Activated T-cell treated with anti-CD3 and anti-CD28 coated beads, Interleukin-2, amount 50 U/mL, for 48 hours (primary cell): ENCODE measurements at regions not wholly inside any gene's neighbourhood (a gene's known extent, or its start where the extent isn't known, plus 50 kb on each side); places are given as distances from the start of the nearest gene placed in this dataset.

Experiments used
- DNase-seq, 2 experiments: peaks; one replicate each; pipeline ENCODE4 v3.0.0-alpha.2; 2020

DNA sequence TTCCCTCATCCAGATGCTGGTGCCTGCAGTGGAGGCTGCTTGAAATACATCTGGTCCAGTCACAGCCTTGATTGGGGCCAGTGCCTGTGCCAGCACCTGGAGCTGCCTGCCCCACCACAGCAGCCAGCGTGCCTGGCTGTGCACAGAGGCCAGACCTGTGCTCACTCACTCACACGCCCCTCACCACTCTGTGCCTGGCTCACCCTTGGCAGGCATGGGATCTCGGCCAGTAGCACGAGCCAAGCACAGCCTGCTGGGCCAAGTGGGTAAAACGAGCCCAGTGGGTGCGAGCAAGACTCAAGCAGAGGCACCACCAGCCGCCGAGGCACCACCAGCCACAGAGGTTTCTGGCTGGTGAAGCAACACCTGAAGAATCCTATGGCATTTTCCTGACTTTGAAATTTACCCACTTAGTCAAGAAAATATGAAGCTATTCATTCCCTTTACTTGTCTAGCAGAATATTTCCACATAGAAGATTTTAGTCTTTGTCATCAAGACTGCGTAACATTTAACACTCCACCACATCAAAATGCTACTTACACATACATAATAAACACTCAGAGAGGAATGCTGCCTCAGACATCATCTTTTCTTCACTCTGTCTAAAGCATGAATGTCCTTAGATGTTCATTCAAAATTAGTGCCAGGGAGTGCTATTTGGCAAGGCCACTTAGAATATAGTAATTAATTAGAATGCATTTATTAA, 424.3 kb upstream of the FAT3 start:
- DNase-seq: no peak

DNA sequence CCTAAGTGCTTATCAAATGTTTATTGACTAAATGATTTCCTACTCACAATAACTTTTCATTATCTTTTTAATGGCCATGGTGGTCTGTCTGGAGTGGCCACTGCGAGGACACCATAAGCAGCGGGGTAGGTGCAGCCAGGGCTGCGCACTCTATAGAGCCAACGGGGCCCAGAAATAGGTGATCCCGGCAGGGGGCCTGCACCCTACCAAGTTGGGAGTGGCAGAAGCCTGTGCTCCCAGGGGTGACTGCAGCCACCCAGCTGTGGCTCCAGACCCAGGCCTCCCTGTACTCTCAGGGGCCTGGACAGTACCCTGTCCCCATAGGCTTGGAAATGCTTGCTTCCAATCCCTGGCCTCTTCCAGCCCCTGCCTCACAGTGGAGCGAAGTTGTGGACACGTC, 426.4 kb upstream of the FAT3 start:
- DNase-seq: no peak

DNA sequence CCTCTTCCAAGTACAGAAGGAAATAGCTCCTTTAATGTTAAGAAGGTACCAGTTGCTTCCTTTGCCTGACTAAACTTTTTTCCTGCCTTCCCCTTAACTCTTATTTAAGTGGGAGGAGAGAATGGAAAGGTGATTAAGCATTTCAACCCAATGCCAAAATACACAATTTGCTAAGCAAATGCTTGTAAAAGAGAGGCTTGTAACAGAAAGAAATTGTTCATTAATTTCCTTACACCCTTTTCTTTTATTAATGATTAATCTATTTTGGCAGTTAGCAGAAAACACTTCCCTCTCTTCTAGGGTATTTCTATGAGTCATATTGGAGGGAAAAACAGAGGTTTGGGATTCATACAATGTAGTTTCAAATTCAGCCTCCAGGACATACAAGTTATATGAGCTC, 427.6 kb upstream of the FAT3 start:
- DNase-seq: no peak

DNA sequence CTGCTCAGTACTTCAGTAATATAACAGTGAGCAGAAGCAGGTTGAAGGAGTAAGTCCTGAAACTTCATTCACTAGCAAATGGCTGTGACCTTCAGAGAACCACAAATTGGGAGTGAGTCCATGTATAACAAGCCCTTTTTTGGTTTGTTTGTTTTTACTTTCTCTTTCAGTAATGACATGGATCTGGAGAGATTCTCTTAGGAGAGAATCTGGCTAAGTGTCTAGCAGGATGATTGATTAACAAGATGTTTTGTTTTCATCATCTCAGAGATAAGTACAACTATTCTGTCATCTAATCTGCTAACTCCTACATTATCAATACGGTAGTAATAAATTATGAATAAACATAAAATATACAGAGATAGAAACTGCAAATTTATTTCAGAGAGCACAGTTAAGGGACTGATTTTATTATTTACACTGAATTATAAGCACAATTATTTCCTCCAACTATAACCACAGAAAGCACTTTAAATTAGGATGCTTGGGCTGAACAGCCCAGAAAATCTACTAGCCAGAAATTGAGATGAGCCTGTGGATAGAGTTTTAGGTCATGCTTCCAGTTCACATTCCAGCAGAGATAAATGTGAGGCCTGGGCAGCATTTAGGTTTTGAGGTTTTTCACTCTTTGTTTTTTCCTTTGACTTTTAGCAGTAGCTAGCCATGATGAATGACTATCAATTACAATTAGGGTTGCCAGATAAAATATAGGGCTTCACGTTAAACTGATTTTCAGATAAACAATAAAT, 429.3 kb upstream of the FAT3 start:
- DNase-seq: no peak

DNA sequence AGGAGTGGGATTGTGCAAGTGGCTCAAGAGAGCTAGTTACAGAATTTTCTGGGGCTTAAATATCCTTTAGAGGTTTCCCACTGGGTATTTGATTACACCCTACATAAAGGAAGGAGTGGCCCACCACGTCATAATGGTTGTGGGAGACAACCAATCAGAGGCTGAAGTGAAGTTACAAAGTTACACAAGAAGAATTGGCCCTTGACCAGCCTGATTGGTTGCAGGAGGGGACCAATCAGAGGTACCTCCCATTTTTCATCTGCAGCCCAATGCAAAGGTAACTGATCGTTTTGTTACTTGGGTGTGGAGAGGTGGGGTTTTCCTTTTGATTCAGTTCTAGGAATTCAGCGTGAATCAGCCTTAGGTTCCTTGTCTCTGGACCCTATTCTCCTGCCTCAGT, 430.5 kb upstream of the FAT3 start:
- DNase-seq: no peak

DNA sequence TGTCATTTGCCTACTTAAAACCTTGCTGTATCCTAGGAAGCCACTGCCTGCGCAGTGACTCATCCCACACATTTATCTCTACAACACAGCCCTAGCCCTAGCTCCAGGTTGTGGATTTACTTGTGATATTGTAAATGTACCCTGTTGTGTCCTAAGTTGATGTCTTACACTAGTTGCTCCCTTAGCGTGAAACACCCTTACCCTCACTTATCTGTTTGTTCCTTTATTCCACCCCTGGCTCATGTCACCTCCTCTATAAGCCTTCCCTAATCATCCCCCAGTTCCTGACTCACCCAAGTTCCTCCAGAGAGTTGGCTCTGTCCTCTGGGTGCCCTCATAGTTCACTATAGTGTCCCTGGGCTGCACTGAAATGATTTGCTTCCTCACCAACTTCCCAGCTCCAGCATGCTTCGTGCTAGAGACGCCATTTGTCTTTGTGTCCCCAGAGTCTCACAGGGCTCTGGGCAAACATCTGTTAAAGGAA, 431.8 kb upstream of the FAT3 start:
- DNase-seq: no peak

DNA sequence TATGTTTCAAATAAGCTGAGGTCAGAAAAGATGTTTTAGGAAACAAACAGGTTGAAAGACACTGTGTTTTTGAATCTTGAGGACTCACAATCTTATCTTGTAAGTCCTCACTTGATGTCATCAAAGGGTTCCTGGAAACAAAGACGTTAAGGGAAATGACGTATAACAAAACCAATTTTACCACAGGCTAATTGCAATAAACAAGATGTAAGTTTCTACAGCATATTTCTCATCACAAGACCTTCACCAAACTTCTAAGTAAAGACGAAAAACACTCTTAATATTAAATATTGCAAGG, 433.5 kb upstream of the FAT3 start:
- DNase-seq: no peak

DNA sequence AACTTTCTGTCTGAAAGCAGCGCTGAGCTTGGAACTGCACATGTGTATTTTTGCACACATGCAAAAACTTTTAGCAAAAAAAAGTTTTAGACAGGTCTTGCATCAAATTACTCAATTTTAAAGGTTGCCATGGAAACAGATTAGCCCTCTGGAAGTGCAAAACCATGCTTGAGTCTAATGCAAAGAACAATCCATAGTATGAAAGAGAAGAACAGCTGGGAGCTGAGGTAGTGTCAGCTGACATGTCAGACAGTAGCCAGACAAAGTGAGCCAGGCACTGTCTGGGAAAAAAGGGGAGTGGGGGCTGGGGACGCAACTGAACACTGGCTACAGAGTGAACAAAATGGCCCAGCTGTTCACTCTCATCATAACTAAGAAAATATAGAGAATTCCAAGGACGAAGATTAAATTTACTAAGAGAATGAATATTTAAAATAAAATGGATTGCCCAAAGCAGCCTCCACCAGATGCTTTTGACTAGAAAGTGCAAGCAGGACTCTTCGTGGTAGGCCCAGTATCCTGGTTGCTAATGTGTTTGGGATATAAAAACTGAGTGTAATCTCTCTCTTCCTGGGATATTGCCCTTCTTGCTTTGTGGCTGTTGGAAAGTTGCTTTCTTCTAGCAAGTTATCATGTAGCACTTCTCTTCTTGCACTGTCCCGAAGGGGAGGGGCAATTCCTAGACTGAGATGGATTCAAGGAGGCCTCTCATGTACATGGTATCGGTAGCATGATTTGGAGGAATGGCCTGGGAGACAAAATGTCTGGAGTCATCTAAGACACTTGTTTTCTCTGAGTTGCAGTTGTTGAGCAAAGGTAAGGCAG, 434.1 kb upstream of the FAT3 start:
- DNase-seq: no peak

DNA sequence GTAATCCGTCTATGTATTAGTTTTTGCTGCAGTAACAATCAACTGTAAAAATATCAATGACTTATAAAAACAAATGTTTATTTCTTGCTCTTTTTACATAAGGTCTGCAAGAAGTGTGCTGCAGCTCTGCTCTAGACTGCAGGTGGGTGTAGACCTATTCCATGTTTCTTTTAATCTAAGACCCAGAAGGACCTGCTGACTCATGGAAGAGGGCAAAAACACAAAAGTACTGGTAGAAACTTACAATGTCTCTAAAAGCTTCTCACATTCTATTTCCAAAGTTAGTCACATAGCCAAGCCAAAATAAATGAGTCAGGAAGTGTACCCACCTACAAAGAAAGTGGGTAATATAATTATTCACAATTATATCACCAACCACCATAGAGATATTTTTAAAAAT, 435.9 kb upstream of the FAT3 start:
- DNase-seq: no peak

DNA sequence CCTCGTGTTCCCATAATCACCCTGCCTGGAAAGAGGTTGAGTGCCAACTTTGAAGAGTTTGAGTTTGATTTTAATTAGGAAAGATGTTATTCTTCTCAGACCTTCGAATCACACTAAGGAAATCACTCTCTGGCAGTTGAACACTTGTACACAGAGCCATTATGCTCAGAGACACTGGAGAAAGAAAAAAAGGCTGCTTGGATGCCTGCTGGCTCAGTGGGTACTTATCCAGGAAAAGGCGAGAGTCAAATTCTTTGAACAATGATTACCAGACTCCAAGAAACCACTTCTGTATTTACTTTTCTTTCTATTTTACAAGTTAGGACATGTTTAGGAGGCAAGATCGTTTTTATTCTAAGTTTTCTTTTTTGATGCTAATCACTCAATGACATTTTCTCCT, 438.5 kb upstream of the FAT3 start:
- DNase-seq: no peak

DNA sequence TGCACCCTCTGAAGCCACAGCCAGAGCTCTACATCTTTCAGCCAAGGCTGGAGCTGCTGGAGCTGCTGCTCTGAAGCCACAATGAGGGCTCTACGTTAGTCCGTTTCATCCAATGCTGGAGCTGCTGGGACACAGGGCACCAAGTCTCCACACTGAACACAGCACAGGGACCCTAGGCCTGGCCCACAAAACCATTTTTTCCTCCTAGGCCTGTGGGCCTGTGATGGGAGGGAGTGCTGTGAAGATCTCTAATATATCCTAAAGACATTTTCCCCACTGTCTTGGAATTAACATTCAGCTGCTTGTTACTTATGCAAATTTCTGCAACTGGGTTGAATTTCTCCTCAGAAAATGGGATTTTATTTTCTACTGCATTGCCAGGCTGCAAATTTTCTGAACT, 441.4 kb upstream of the FAT3 start:
- DNase-seq: no peak

DNA sequence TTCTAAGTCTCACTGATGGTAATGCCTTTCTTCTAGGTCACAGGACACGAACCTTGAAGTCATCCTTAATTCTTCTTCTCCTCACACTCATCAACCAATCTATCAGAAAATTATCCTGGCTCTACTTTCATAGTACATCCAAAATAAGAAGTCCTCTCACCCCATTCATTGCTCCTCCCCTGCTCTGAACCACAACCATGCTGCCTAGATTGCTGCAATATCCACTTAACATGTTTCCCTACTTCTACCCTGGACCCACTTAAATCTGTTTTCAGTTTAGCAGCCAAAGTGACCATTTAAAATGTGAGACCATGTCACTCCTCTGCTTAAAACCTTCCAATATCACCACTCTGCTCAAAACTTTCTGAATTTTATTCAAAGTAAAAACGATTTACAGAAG, 445.9 kb upstream of the FAT3 start:
- DNase-seq: no peak

DNA sequence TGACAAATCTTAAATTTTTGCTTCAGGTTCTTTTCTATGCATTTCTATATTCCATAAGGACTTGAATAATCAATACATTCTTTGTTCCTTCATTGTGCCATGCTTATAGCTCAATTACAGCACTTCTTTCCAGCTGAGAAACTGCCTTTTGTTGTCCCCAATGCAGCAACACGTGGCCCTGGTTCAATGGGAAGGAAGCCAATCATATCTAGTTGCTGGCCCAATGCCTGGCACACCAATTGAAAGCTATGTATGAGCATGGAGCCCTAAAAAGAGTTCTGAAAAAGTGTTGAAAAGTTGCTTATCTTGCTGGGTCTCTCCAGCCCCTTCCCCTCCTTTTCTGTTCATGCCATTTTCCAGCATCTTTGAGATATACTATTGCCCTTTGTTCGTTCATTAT, 448.0 kb upstream of the FAT3 start:
- DNase-seq: no peak

DNA sequence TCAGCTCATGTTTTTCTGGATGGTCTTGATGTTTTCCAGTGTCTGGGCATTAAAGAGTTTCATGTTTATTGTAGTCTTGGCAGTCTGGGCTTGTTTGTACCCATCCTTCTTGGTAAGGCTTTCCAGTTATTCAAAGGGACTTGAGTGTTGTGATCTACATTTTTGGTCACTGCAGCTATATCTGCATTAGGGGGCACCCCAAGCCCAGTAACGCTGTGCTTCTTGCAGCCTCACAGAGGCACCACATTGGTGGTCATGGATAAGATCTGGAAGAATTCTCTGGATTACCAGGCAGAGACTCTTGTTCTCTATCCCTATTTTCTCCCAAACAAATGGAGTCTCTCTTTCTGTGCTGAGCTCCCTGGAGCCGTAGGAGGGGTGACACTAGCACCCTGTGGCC, 451.5 kb upstream of the FAT3 start:
- no peak for DNase-seq

DNA sequence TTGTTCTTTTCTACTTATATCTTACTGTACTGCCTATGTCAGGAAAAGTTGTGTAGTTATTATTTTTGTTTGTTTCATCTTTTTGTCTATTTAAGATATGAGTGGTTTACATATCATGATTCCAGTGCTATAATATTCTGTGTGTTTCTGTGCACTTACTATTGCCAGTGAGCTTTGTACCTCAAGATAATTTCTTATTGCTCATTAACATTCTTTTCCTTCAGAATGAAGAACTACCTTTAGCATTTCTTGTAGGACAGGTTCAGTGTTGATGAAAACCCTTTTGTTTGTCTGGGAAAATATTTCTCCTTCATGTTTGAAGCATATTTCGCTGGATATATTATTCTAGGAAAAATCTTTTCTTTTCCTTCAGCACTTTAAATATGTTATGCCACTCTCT, 452.7 kb upstream of the FAT3 start:
- DNase-seq: no peak

DNA sequence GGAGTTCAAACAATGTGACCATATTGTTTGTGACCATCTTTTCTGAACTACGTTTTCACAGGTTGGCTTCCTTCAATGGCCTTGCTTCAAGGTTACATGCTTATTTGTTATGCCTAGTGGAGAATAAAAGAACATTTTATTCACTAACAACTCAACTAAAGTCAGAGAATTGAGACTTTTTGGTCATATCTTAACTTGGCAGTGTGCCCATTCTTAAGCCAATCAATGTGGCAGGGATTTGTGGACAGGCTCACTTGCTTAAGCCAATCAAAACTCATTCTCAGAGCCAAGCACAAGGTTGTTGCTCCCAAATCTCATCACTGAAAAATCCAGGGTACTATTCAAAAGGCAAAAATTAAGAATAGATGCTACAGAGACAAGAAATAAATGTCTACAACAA, 455.8 kb upstream of the FAT3 start:
- DNase-seq: no peak

DNA sequence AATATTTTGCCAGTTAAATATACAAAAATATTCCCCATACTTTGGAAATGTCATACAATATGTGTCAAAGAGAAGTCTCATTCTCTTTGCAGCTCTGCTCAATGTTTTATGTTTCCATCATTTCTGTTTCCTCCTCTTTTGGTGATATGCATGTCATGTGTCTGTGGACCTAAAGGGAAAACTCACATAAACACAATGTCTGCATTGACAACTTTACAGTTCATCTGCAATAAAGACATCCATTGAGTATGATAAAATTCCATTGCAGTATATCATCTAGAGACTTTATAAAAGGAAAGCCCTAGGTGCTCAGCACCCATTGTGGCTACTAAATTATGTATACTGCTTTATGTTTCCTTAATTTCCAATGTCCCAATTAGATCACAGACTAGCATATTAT, 461.3 kb upstream of the FAT3 start:
- DNase-seq: no peak

DNA sequence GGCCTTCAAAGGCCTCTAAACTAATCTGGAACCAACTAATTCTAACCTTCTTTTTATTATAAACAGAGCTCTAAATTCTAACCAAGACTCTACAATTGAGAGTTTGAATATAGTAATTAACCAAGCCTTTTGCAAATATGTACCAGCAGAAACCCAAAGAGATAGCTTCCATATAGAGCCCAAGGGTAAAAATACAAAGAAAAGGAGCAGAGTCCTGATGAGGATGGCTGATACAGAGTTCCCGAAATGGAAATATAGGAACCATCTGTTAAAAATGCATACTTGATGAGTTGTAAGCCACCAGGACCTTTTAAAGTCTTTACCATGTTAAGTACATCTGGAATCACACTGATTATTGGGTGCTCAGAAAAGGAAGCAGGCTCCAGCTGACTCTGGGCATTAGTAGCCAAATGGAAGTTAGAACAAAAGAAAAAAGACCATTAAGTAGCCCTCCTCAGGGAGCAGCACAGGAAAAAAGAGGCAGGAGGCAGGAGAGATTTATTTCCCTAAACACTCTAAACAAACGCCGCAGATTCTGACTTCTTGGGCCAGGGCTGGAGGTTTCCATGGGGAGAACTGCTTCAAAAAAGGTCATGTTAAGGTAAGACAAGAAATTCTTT, 463.1 kb upstream of the FAT3 start:
- DNase-seq: no peak

DNA sequence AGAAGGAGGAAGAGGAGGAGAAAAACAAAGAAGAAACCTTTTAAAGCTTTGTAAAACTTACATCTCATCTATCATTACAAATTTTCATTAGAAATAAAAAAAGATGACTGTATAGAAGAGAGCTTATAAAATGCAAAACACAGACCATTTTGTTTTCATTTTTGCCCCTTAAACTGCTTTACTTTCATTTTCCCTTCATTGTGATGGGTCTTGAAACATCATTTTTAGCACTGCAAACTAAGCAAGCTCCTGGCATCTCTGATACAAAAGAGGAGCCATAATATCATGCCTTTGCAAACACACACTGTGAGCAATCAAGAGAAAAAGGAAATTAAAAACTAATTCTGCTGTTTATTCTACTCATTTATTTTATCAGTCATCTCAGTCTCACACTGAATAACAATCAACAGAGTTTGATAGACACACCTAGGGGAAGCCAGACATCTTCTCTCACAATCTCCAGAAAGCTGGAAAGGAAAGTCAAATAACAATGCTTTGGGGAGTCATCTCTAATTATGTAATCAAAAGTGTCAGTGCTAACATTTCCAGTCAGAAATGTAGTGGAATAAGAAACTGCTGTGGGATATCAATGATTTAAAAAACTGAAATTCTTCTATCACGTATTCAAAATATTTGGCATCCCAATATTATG, 467.7 kb upstream of the FAT3 start:
- no peak for DNase-seq

DNA sequence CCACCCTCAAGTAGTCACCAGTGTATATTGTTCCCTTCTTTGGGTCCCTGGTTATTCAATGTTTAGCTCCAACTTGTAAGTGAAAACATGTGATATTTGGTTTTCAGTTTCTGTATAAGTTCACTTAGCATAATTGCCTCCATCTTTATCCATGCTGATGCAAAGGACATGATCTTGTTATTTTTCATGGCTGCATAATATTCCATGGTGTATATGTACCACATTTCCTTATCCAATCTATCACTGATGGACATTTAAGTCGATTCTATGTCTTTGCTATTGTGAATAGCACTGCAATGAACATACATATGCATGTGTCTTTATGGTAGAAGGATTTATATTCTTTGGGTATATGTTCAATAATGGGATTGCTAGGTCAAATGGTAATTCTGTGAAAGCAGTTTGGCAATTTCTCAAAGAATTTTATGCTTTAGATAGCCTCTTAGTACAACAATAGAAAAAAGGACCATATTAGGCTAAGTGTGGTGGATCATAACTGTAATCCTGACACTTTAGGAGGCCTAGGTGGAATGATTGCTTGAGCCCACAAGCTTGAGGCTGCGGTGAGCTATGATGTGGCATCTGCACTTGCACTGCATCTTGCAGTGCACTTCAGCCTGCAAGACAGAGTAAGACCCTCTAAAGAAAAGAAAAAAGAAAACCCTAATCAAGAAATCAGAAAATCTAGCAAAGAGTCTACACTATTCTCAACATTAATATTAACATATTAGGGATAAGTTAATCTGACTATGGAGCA, 468.5 kb upstream of the FAT3 start:
- no peak for DNase-seq

DNA sequence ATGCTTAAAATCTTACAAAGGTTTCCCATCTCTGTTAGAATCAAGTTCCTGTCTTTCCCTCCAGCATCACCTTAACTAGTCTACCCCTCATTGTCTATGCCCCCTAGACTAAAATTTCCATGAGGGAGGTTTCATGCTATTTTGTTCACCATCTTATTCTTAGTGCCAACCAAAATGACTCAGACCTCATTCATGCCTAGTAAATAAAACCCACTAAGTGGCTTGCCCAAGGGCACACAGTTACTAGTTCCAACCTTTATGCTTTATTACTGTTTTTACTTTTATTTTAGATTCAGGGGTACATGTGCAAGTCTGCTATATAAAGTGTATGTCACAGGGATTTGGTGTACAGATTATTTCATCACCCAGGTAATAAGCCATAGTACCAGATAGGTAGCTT, 469.1 kb upstream of the FAT3 start:
- no peak for DNase-seq

DNA sequence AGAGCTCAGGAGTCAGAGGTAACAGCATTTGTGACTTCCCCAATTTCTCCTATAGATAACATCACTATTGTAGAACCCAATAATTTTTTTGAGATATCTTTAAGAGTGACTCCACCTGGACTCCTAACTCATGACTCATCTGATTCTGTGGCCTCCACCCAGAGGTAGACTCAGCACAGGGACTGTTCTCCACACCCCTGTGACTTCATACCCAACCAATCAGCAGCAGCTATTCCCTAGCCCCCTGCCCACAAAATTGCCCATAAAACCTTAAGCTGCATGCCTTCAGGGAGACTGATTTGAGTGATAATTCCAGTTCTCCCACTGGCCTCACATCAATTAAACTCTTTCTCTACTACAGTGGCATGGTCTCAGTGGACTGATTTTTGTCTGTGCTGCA, 475.4 kb upstream of the FAT3 start:
- DNase-seq: no peak
